SK-N-MC (cell line): ENCODE measurements at regions not wholly inside any gene's neighbourhood (a gene's known extent, or its start where the extent isn't known, plus 50 kb on each side); places are given as distances from the start of the nearest gene placed in this dataset.
"Not testable (repeated sequence)": the region's sequence is repeated elsewhere in the genome, so short reads cannot be mapped to it uniquely, and the experiment has no call there.

Source experiments
- EZH2 ChIP-seq: fragments of 200-600 bp; sonication (generic); IDR thresholded peaks from one replicate; pipeline ENCODE4 v1.6.1; 2017; ENCODE audit warnings: antibody characterized with exemption
- FOXP2 ChIP-seq: optimal IDR thresholded peaks from 2 replicates; pipeline ENCODE3; 2011; ENCODE audit warnings: mild to moderate bottlenecking, moderate library complexity; ENCODE audit not compliant: insufficient read depth; ENCODE audit errors: extremely low read length, control extremely low read depth
- POLR2AphosphoS5 ChIP-seq: IDR thresholded peaks from 2 replicates; pipeline ENCODE4 v1.6.1; 2012; ENCODE audit warnings: mild to moderate bottlenecking, low read depth, low read length, borderline replicate concordance

DNA sequence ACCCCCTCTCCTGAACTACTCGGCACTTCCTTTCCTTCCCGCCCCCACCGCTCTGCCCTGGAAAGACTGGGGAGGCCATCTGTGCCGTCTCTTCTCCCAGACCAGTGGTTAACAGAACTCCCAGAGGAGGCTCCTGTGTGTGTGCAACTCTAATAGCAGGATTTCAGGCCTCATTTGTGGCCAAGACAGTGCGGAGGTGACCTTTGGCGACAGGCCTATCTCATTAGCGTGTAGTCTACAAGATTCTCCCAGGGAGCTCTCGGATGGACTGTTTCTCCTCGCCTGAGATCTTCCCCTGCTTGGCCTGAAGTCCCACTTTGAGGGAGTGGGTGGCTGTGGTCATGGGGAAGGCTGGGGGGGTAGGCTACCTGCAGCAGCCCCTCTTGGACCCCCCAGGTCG lies 325.2 kb downstream of the BCL2L11 start:
- TF ChIP-seq EZH2, POLR2AphosphoS5, FOXP2: not testable (repeated sequence)
